Ectodermal cell (in vitro differentiated cells): ENCODE measurements at regions not wholly inside any gene's neighbourhood (a gene's known extent, or its start where the extent isn't known, plus 50 kb on each side); places are given as distances from the start of the nearest gene placed in this dataset.

Experiments used
- H3K27ac ChIP-seq: 2 replicates; pipeline ENCODE4 v1.7.0; 2013; ENCODE audit warnings: mild to moderate bottlenecking, low read depth, low read length; ENCODE audit not compliant: insufficient read depth, poor library complexity, severe bottlenecking
- H3K27me3 ChIP-seq: 2 replicates; pipeline ENCODE4 v1.7.0; 2013; ENCODE audit warnings: mild to moderate bottlenecking, low read length; ENCODE audit not compliant: insufficient read depth, control insufficient read depth, poor library complexity, severe bottlenecking
- H3K36me3 ChIP-seq: one replicate; pipeline ENCODE4 v1.7.0; 2013; ENCODE audit warnings: low read length; ENCODE audit not compliant: control insufficient read depth, insufficient read depth
- H3K4me1 ChIP-seq: one replicate; pipeline ENCODE4 v1.7.0; 2013; ENCODE audit warnings: low read length; ENCODE audit not compliant: control insufficient read depth, insufficient read depth
- H3K4me3 ChIP-seq: 2 replicates; pipeline ENCODE4 v1.7.0; 2013; ENCODE audit warnings: low read depth, low read length, control low read depth; ENCODE audit not compliant: insufficient read depth
- H3K9me3 ChIP-seq: 2 replicates; pipeline ENCODE4 v1.7.0; 2013; ENCODE audit warnings: mild to moderate bottlenecking, low read length, moderate library complexity; ENCODE audit not compliant: control insufficient read depth
- WGBS, 2 experiments: methylation state at CpG; one replicate each; pipeline ENCODE4 v1.1.7; 2013; ENCODE audit warnings: missing lambda C conversion rate in 2 of 2; 5-methylcytosine and 5-hydroxymethylcytosine counted together

DNA sequence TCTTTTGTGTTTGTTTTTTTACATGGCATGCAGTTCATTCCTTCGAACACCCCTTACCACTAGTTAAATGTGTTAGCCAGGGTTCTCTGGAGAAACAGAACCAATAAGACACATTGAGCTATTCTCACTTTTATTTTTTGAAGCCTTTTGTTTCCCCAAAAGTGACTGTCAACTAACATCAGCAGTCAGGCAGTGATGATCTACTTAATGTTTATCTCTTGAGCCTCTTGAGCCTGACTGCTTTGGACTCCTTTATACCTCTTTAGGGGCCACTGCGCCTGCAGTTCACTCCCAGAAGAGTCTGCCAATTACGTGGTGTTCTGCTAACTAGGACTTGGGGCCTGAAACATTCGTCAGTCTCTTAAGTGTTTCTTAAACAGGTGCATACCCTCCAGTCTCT is 163.7 kb upstream of the FLRT2 start:
- Histone ChIP-seq H3K27ac (no peak overlapping the region), H3K27me3 (no peaks in the 10 kb centered on the region), H3K36me3 (no peaks in the 10 kb centered on the region), H3K9me3 (no peaks in the 10 kb centered on the region), H3K4me1 (peaks cover 6% of the 10 kb centered on the region), H3K4me3 (no peak overlapping the region)
- WGBS, 2 experiments = 83 to 94% methylated on average over 4 of the region's 4 CpGs

DNA sequence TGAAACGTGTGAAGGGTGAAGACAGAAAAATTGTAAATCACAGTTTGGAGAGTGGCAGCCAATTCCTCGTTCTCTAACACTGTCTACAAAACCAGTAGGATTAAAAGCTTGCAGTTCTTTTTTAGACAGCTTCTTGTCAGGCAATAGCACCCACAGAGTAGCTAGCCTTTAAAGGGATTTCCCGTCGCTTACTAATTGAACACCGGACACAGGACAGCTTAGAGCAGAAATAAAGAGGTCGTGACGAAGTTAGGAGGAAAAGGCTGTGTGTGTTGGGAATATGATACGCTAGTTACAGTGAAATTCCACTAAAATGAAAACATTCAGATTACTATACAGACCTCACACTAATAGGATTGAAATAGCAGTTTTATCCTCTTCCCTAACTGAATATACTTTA is 149.1 kb upstream of the FLRT2 start:
- Histone ChIP-seq H3K27ac (no peak overlapping the region), H3K9me3 (no peaks in the 10 kb centered on the region), H3K36me3 (no peaks in the 10 kb centered on the region), H3K4me3 (no peak overlapping the region), H3K4me1 (no peaks in the 10 kb centered on the region), H3K27me3 (no peaks in the 10 kb centered on the region)
- WGBS, 2 experiments = 83 to 98% methylated on average over 7 of the region's 8 CpGs

DNA sequence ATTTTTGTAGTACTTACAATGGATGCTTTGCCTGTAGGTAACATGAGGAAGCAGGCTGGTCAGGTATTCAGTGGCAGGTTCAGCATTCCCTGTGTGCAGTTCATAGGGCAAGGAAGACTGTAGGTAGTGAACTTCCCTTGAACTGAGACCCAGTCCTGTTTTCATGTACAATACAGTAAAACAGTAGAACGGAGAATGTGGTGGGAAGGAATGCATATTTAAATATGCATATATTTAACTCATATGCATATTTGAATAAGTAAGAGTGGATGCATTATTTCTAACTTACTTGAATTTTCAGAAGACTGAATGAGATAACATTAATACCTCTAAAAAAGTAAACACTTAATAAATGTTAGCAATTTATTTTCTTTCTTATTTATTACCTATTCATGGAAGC is 147.6 kb upstream of the FLRT2 start:
- Histone ChIP-seq H3K4me3 (no peak overlapping the region), H3K27ac (no peak overlapping the region), H3K27me3 (no peaks in the 10 kb centered on the region), H3K4me1 (no peaks in the 10 kb centered on the region), H3K36me3 (no peaks in the 10 kb centered on the region), H3K9me3 (no peaks in the 10 kb centered on the region)
- no CpG with 5 or more reads among the region's 1 CpG for WGBS, 2 experiments

DNA sequence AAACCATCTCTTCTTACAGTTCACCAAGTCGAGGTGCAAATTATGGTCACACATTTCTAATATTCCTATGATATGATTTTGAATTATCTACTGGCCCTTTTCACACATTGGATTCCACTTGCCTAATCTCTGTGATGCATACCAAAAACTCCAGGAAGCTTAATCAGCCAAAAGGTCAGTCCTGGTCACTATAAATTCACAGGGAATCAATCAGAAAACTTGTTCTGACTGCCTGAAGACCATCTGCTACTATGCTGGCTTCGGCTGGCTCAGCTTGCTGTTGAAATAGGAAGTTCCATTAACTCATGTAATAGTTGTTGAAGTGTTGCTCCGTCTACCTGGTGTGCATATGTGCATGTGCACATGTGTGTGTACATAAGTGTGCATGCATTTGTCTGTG is 142.8 kb upstream of the FLRT2 start:
- no peaks in the 10 kb centered on the region for H3K36me3 ChIP-seq
- 91 to 95% methylated on average over 2 to 3 of the region's 3 CpGs for WGBS, 2 experiments
- H3K27ac ChIP-seq = no peak overlapping the region
- no peaks in the 10 kb centered on the region for H3K27me3 ChIP-seq
- no peaks in the 10 kb centered on the region for H3K4me1 ChIP-seq
- no peak overlapping the region for H3K4me3 ChIP-seq
- no peaks in the 10 kb centered on the region for H3K9me3 ChIP-seq

DNA sequence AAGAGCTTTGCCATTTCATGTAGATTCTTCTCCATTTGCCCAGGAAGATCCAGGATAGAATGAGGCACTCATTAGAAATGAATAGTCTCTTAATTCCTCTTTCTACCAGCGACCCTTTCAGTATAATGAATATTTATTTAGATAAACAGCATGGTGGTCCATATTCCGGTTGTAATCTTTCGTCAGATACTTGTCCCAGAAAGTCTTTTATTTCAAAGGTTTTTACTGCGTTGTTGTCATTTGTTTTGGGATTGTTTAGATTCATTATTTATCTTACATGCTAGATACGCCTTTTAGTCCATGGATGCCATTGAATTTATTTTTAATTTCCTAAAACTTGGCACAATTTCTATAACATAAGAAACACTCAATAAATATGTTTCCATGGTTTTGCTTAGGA is 139.7 kb upstream of the FLRT2 start:
- WGBS, 2 experiments = 97% methylated on average over 5 of the region's 5 CpGs; no CpG with 5 or more reads in 1 of the 2 experiments

DNA sequence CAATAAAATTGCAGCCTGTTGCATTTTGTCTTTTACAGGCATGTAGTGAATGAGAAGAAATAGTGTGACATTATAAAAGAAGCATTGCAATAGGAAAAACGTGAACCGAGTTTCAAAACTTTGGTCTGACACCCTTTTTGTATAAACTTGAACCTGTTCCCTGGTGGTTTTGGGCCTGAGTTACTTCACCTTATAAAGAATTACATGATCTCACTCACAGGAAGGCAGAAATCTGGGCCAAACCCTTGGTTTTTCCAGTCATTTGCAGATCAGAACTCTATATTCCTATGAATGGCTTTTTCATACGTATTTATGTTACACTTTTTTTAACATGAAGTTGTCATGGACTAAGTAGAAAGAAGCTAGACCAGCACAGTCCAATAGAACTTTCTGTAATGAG is 138.5 kb upstream of the FLRT2 start:
- WGBS, 2 experiments = 91 to 95% methylated on average over 3 of the region's 3 CpGs
- H3K4me3 ChIP-seq = no peak overlapping the region
- H3K27me3 ChIP-seq = no peaks in the 10 kb centered on the region

More for the DNA sequence above, 139.7 kb upstream of the FLRT2 start:
- Histone ChIP-seq H3K4me3 (no peak overlapping the region), H3K36me3 (no peaks in the 10 kb centered on the region), H3K27me3 (no peaks in the 10 kb centered on the region), H3K4me1 (no peaks in the 10 kb centered on the region), H3K9me3 (no peaks in the 10 kb centered on the region), H3K27ac (no peak overlapping the region)

DNA sequence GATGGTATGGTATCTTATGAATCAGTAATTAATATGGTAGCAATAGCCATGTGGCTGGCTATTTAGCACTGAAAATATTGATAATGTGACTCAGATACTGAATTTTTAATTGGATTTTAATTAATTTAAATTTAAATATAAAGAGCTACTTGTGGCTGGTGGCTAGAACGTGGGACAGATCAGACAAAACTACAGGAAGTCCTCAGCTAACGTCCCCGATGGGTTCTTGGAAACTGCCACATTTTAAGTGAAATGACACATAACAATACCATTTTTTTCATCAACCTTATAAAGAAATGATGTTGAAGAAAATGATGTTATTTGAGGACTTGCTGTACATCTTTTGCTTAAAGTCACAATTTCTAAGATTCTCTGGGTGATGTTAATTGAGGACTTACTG is 138.1 kb upstream of the FLRT2 start:
- 97 to 100% methylated on average over 3 of the region's 3 CpGs for WGBS, 2 experiments
- Histone ChIP-seq H3K4me1 (no peaks in the 10 kb centered on the region), H3K4me3 (no peak overlapping the region), H3K27me3 (no peaks in the 10 kb centered on the region), H3K36me3 (no peaks in the 10 kb centered on the region), H3K9me3 (no peaks in the 10 kb centered on the region), H3K27ac (no peak overlapping the region)

More for the DNA sequence above, 138.5 kb upstream of the FLRT2 start:
- Histone ChIP-seq H3K27ac (no peak overlapping the region), H3K4me1 (no peaks in the 10 kb centered on the region), H3K9me3 (no peaks in the 10 kb centered on the region), H3K36me3 (no peaks in the 10 kb centered on the region)

DNA sequence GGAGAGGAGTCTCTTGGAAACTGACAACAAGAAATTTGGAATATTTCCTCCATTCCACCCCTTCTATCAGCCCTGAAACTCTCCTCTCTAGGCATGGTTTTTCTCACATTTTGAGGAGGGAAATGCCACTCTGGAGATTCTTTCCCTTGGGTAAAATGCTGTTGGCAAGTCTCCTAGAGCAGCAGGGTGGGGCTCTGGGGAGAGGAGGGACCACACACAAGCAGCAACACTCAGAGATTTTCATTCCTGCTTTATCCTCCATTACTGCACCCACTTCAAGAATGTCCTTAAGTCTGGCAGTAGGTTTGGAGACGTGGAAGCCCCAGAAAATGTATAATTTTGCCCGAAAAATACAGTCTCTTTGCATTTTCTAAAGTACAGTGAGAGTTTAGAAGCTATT is 130.8 kb upstream of the FLRT2 start:
- Histone ChIP-seq H3K36me3 (no peaks in the 10 kb centered on the region), H3K27ac (no peak overlapping the region), H3K9me3 (no peaks in the 10 kb centered on the region), H3K4me1 (no peaks in the 10 kb centered on the region), H3K4me3 (no peak overlapping the region), H3K27me3 (no peaks in the 10 kb centered on the region)
- 93 to 96% methylated on average over 2 of the region's 2 CpGs for WGBS, 2 experiments

DNA sequence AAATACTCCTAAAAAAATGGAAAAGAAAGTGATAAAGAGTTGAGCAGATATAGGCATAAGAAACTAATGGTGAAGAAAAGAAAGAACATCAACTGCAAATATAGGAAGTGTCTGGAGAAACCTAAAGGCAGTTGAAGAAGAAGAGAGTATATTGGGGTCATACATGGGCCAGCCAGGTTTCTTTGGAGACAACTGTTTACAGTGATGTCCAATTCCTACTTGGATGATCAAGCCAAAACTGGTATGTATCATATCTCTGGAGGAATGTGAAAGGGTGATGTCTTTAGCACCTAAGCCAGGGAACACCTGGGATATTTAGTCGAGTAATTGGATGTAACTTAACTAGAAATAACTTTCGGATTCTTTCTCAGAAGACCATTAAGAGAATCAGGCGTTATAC is 129.3 kb upstream of the FLRT2 start:
- Histone ChIP-seq H3K4me1 (no peaks in the 10 kb centered on the region), H3K27me3 (no peaks in the 10 kb centered on the region), H3K27ac (no peak overlapping the region), H3K36me3 (no peaks in the 10 kb centered on the region), H3K9me3 (no peaks in the 10 kb centered on the region), H3K4me3 (no peak overlapping the region)
- 93 to 100% methylated on average over 3 of the region's 3 CpGs for WGBS, 2 experiments

DNA sequence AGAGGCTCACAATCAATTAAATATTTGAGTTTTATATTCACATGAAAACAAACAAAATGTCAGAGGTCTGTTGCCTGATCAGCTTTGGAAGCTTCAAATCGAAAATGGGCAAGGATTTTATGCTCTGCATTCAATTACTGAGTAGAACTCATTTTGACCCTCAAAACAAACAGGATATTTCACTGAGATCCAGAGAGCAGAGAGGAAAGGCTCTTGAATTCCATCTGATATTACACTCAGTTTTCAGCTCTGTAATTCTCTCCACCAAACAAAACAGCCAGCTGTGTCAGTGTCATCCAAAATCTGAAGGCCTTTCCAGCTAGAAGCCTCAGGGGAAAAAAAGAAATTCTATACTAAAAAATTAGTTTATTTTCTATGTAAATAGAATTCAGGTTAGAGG is 128.6 kb upstream of the FLRT2 start:
- 94 to 95% methylated on average over 1 of the region's 1 CpG for WGBS, 2 experiments
- Histone ChIP-seq H3K36me3 (no peaks in the 10 kb centered on the region), H3K27me3 (no peaks in the 10 kb centered on the region), H3K9me3 (no peaks in the 10 kb centered on the region), H3K27ac (no peak overlapping the region), H3K4me3 (no peak overlapping the region), H3K4me1 (no peaks in the 10 kb centered on the region)

DNA sequence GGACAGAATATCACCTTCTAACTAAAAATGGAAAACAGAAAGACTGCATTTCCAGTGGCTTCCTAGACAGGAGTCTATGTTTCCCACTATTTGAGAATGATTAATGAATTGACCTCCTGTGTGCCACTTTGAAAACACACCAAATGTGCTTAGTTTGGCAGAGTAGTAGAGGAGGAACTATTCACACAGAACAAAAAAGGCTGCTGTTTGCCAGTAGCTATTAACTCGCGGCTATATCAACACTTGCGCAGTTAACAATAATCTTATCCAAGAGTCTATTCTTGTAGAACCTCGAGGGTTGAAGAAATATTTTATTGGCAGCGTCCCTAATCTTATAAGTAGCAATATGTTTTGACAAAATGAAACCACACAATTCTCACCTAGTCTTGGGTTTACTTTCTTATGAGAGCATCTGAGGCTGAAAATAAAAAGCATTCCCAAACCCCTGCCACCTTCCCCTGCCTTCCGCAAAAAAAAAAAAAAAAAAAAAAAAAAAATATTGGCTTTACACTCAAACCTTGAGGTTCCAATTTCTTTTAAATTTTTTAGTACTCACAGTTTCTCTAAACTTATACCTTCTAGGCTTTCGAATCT is 127.3 kb upstream of the FLRT2 start:
- Histone ChIP-seq H3K4me1 (no peaks in the 10 kb centered on the region), H3K4me3 (no peak overlapping the region), H3K27ac (no peak overlapping the region), H3K9me3 (no peaks in the 10 kb centered on the region), H3K27me3 (no peaks in the 10 kb centered on the region), H3K36me3 (no peaks in the 10 kb centered on the region)
- WGBS, 2 experiments = 90 to 96% methylated on average over 6 to 7 of the region's 7 CpGs
